Common myeloid progenitor, CD34-positive (primary cell): ENCODE measurements at regions not wholly inside any gene's neighbourhood (a gene's known extent, or its start where the extent isn't known, plus 50 kb on each side); places are given as distances from the start of the nearest gene placed in this dataset.
"Not testable (repeated sequence)": the region's sequence is repeated elsewhere in the genome, so short reads cannot be mapped to it uniquely, and the experiment has no call there.

Source experiments
- CTCF ChIA-PET: fragments of 350-600 bp; sonication (Branson Sonifier 250); formaldehyde crosslinking; loops from one replicate; lab custom pipeline; 2021; ENCODE audit warnings: antibody characterized with exemption; lab: Charles Lee
- POLR2A ChIA-PET: fragments of 350-600 bp; sonication (Branson Sonifier 250); formaldehyde crosslinking; loops from one replicate; lab custom pipeline; 2021; ENCODE audit warnings: antibody characterized with exemption; lab: Charles Lee
- DNase-seq, 3 donors: peaks; one replicate each; pipeline versions ENCODE4 v3.0.0 to v3.0.0-alpha.2; 2013
- H3K27ac ChIP-seq, 2 experiments: 1 replicate in 1 of 2; 2 replicates in 1 of 2; pipeline ENCODE4 v1.7.0; 2013; ENCODE audit warnings: inconsistent platforms in 2 of 2, low read length in 2 of 2, mild to moderate bottlenecking in 2 of 2, low read depth in 1 of 2, moderate library complexity in 1 of 2; ENCODE audit not compliant: severe bottlenecking in 2 of 2, insufficient read depth in 1 of 2, poor library complexity in 1 of 2
- H3K27me3 ChIP-seq, 5 experiments: replicated peaks in 2 of 5; 1 replicate in 3 of 5; 2 replicates in 2 of 5; pipeline versions ENCODE4 v1.6.1 to v1.7.0; 2013; ENCODE audit warnings: low read length in 4 of 5, mild to moderate bottlenecking in 2 of 5, moderate library complexity in 2 of 5, inconsistent platforms in 1 of 5; ENCODE audit not compliant: insufficient read depth in 5 of 5, control insufficient read depth in 4 of 5
- H3K36me3 ChIP-seq, 4 experiments: 1 replicate in 2 of 4; 2 replicates in 2 of 4; pipeline versions ENCODE4 v1.6.1 to v1.7.0; 2013; ENCODE audit warnings: low read length in 3 of 4, control low read depth in 1 of 4, mild to moderate bottlenecking in 1 of 4; ENCODE audit not compliant: control insufficient read depth in 4 of 4, insufficient read depth in 4 of 4
- H3K4me1 ChIP-seq, 4 experiments: 1 replicate in 3 of 4; 2 replicates in 1 of 4; pipeline versions ENCODE4 v1.6.1 to v1.7.1; 2013; ENCODE audit warnings: low read length in 3 of 4, mild to moderate bottlenecking in 3 of 4, control low read depth in 1 of 4, inconsistent platforms in 1 of 4, moderate library complexity in 1 of 4; ENCODE audit not compliant: control insufficient read depth in 4 of 4, insufficient read depth in 4 of 4; ENCODE audit errors: control extremely low read depth in 1 of 4
- H3K4me3 ChIP-seq, 7 experiments: 1 replicate in 4 of 7; 2 replicates in 3 of 7; pipeline versions ENCODE4 v1.5.1 to v1.7.0; 2013; ENCODE audit warnings: mild to moderate bottlenecking in 7 of 7, low read length in 6 of 7, moderate library complexity in 6 of 7, inconsistent platforms in 2 of 7, low read depth in 2 of 7, control low read depth in 1 of 7; ENCODE audit not compliant: insufficient read depth in 4 of 7, control insufficient read depth in 1 of 7; ENCODE audit errors: extremely low read depth in 1 of 7
- H3K9me3 ChIP-seq, 5 experiments: 1 replicate in 4 of 5; 2 replicates in 1 of 5; pipeline versions ENCODE4 v1.6.1 to v1.7.1; 2013; ENCODE audit warnings: low read length in 4 of 5, mild to moderate bottlenecking in 2 of 5, inconsistent platforms in 1 of 5, low read depth in 1 of 5, moderate library complexity in 1 of 5; ENCODE audit not compliant: control insufficient read depth in 4 of 5, insufficient read depth in 2 of 5; ENCODE audit errors: control extremely low read depth in 1 of 5
- WGBS: methylation state at CpG from one replicate; pipeline ENCODE4 v1.1.5; 2013; ENCODE audit not compliant: insufficient coverage; 5-methylcytosine and 5-hydroxymethylcytosine counted together

DNA sequence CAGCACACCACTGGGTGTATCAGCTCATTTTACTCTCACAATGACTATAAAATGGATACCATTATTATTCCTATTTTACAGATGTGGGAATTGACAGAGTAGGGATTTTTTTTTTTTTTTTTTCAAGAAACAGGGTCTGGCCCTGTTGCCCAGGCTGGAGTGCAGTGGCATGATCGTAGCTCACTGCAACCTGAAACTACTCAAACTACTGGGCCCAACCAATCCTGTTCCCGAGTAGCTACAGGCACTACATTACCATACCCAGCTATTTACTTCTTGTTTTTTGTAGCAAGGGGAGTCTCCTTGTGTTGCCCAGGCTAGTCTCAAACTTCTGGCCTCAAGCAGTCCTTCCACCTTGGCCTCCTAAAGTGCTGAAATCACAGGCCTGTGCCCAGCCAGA, 95.2 kb downstream of the LARP7 start:
- H3K4me3 ChIP-seq: no peak overlapping the region
- H3K27me3 ChIP-seq: peaks cover 0 to 3% (median 0%) of the 10 kb centered on the region in 5 experiments
- DNase-seq: no peak
- no peaks in the 10 kb centered on the region for H3K36me3 ChIP-seq
- H3K27ac ChIP-seq: no peak overlapping the region
- ChIA-PET CTCF (interaction anchor here (0.7 kb wide), 1 partner anchor 20 kb away, joined by 3 read pairs; no protein-coding TSS in a partner anchor), POLR2A (no interaction called here)
- H3K4me1 ChIP-seq: no peaks in the 10 kb centered on the region
- no peaks in the 10 kb centered on the region for H3K9me3 ChIP-seq
- 90% methylated on average over 2 of the region's 2 CpGs for WGBS

DNA sequence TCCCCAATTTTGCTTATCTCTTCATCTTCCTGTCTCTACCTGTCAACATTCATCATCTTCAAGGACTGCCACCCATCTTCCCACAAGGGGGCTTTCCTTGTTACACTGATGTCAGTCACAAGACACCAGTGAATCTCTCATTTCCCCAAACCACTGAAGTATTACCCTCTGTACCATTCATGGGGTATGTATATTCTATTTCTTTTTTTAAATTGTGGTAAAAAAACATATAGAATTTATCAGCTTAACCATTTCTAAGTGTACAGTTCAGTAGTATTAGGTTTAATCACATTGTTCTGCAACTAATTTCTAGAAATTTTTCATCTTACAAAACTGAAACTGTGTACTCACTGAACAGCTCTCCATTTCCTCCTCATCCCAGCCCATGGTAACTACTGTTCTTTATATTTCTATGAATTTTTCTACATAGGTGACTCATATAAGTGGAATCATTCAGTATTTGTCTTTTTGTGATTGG, 98.6 kb downstream of the LARP7 start:
- ChIA-PET POLR2A (no interaction called here), CTCF (no interaction called here)
- no peak overlapping the region for H3K27ac ChIP-seq
- no peaks in the 10 kb centered on the region for H3K9me3 ChIP-seq
- no peak for DNase-seq
- peaks cover 0 to 3% (median 0%) of the 10 kb centered on the region in 5 experiments for H3K27me3 ChIP-seq
- H3K4me3 ChIP-seq: no peak overlapping the region
- H3K4me1 ChIP-seq: no peaks in the 10 kb centered on the region
- H3K36me3 ChIP-seq: no peaks in the 10 kb centered on the region

GRCh38 chr4:112736718-112737135, 99.8 kb downstream of the LARP7 start:
- H3K27me3 ChIP-seq: peaks cover 0 to 4% (median 0%) of the 10 kb centered on the region in 5 experiments
- POLR2A ChIA-PET: no interaction called here
- DNase-seq: no peak
- CTCF ChIA-PET: interaction anchor here (0.7 kb wide), 1 partner anchor 29 kb away, joined by 3 read pairs; no protein-coding TSS in a partner anchor
- H3K9me3 ChIP-seq: no peaks in the 10 kb centered on the region
- no peak overlapping the region for H3K4me3 ChIP-seq
- no peaks in the 10 kb centered on the region for H3K4me1 ChIP-seq
- no peak overlapping the region for H3K27ac ChIP-seq
- WGBS: 100% methylated on average over 1 of the region's 1 CpG
- no peaks in the 10 kb centered on the region for H3K36me3 ChIP-seq

GRCh38 chr4:112739442-112739841, 102.5 kb downstream of the LARP7 start:
- Histone ChIP-seq H3K4me3 (no peak overlapping the region), H3K27ac (no peak overlapping the region), H3K4me1 (no peaks in the 10 kb centered on the region), H3K27me3 (peaks cover 0 to 4% (median 0%) of the 10 kb centered on the region in 5 experiments), H3K36me3 (no peaks in the 10 kb centered on the region), H3K9me3 (no peaks in the 10 kb centered on the region)
- 81% methylated on average over 7 of the region's 8 CpGs for WGBS
- ChIA-PET POLR2A (no interaction called here), CTCF (no interaction called here)
- no peak for DNase-seq

DNA sequence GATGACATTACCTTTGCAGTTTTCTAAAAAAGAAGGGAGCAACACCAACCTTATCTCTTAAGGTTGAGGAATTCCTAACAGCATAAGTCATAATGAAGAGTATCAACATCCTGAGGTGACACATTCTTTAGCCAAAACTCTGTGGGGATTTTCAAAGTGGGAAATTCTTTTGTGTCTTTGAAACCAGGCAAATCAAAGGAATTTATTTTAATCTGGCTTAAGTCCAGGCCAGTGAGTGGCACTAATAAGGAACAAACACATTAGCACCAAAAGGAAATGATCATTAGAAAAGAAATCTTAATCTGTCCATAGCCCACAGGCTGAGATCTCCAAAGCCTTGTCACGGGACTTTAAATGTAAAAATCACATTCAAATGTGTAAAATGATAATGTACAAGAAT, 110.1 kb downstream of the LARP7 start:
- ChIA-PET CTCF (interaction anchor here (1.2 to 1.6 kb wide), 3 partner anchors 15 to 18 kb away, joined by 4 to 5 read pairs (median 4); no protein-coding TSS in a partner anchor), POLR2A (no interaction called here)
- no CpG with 5 or more reads among the region's 1 CpG for WGBS
- Histone ChIP-seq H3K36me3 (no peaks in the 10 kb centered on the region), H3K4me3 (no peak overlapping the region), H3K27me3 (peaks cover 2 to 25% (median 5%) of the 10 kb centered on the region in 5 experiments), H3K27ac (no peak overlapping the region), H3K4me1 (no peaks in the 10 kb centered on the region), H3K9me3 (no peaks in the 10 kb centered on the region)
- DNase-seq: no peak

DNA sequence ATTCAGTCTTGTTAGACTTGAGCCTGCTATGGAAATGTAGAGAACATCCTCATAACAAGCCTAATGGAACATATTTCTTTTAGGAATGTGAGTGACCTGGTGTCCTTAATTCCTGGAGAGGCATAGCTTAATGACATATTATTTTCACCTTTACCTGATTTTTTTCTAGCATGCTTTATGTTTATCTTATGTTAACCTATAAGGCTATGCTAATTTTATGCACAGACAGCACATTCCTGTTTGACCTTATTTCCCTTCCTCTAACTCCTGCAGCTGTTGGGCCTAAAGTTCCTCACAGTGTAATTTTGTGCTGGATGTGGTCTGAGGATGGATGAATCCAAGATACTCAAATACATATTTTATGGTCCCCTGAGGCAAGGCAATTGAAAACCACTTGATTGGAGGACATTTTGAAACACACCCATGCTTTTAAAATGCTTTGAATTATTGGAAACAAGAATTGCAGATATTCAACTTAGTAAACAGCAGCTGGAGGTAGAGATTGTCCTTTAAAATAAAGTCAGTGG, 111.5 kb downstream of the LARP7 start:
- Histone ChIP-seq H3K9me3 (no peaks in the 10 kb centered on the region), H3K27ac (no peak overlapping the region), H3K27me3 (peaks cover 2 to 28% (median 8%) of the 10 kb centered on the region in 5 experiments), H3K36me3 (no peaks in the 10 kb centered on the region), H3K4me3 (no peak overlapping the region), H3K4me1 (no peaks in the 10 kb centered on the region)
- CTCF ChIA-PET: interaction anchor here (1.3 to 1.6 kb wide), 2 partner anchors 14 to 17 kb away, joined by 4 to 5 read pairs; no protein-coding TSS in a partner anchor
- POLR2A ChIA-PET: no interaction called here
- DNase-seq: no peak

DNA sequence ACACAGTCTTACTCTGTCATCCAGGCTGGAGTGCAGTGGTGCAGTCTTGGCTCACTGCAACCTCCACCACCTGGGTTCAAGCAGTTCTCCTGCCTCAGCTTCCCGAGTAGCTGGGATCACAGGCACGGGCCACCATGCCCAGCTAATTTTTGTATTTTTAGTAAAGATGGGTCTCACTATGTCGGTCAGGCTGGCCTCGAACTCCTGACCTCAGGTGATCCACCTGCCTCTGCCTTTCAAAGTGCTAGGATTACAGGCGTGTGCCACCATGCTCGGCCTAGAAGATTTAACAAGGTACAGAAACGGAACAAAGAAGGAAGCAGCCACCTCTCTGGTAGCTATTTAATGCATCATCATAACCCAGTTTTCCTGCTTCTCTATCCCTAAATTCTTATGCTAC, 113.8 kb downstream of the LARP7 start:
- POLR2A ChIA-PET, H3K9me3 ChIP-seq, H3K4me1 ChIP-seq, H3K36me3 ChIP-seq, DNase-seq, H3K4me3 ChIP-seq, H3K27ac ChIP-seq: not testable (repeated sequence)
- peaks cover 2 to 27% (median 8%) of the 10 kb centered on the region in 5 experiments for H3K27me3 ChIP-seq
- WGBS: 98% methylated on average over 5 of the region's 7 CpGs
- CTCF ChIA-PET: interaction anchor here (0.6 to 1.0 kb wide), 2 partner anchors 12 to 980 kb away, joined by 3 to 7 read pairs; no protein-coding TSS in a partner anchor
